ENCODE measurements at regions not wholly inside any gene's neighbourhood (a gene's known extent, or its start where the extent isn't known, plus 50 kb on each side); places are given as distances from the start of the nearest gene placed in this dataset.

DNA sequence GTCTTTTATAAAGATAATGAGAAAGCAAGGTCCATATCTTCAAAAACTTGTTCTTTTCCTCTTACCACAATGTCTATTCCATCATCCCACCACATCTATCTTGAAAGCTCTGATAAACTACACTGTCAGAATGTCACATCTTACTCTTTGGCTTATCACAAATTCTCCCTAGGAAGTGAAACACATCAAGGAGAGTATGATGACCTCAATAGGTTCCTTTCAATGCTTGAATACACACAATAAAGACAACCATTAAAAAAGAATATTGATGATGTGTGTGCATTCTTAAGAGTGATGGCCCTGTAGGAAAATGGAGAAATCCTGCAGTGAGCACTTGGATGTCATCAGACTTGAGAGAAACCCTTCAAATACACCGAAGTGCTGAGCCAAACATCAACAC is 918.1 kb upstream of the SORCS1 start:
- no peaks in the 10 kb centered on the region for H3K9me3 ChIP-seq
- DNase-seq, result no peak
- WGBS, 2 donors, result 72 to 81% methylated on average over 1 of the region's 1 CpG
- H3K36me3 ChIP-seq, result no peaks in the 10 kb centered on the region
- H3K4me1 ChIP-seq, result no peaks in the 10 kb centered on the region
- no peak overlapping the region for H3K4me3 ChIP-seq
- TF ChIP-seq EP300 (IDR thresholded peaks at IDR 0.05) (no peak), POLR2AphosphoS5 (IDR thresholded peaks at IDR 0.05) (no peak), POLR2A (IDR thresholded peaks at IDR 0.05) (no peak)
- TF ChIP-seq, protein P1, sequence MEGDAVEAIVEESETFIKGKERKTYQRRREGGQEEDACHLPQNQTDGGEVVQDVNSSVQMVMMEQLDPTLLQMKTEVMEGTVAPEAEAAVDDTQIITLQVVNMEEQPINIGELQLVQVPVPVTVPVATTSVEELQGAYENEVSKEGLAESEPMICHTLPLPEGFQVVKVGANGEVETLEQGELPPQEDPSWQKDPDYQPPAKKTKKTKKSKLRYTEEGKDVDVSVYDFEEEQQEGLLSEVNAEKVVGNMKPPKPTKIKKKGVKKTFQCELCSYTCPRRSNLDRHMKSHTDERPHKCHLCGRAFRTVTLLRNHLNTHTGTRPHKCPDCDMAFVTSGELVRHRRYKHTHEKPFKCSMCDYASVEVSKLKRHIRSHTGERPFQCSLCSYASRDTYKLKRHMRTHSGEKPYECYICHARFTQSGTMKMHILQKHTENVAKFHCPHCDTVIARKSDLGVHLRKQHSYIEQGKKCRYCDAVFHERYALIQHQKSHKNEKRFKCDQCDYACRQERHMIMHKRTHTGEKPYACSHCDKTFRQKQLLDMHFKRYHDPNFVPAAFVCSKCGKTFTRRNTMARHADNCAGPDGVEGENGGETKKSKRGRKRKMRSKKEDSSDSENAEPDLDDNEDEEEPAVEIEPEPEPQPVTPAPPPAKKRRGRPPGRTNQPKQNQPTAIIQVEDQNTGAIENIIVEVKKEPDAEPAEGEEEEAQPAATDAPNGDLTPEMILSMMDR (IDR thresholded peaks at IDR 0.05), result no peak
- intact Hi-C loops (cut with DNase I), result no loop called here
- H3K27me3 ChIP-seq, result no peaks in the 10 kb centered on the region
- H3K27ac ChIP-seq, result no peak overlapping the region

DNA sequence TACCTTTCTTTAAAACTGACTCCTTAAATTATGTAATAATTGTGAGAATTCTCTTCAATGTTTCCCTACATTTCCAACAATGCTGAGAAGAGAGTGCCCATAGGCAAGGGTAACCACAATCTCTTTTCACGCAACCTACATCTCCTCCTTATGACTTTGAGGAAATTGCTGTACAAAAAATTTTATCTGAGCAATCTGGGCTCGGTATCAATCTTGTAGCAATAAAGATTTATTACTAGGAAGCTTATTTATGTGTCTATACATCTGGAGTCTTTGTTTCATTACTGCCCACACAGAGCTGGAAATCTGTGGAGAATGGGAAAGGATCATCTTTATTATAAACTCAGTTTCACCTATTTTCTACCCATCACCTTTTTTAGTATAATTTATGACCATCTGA is 913.8 kb upstream of the SORCS1 start:
- H3K4me1 ChIP-seq, result no peaks in the 10 kb centered on the region
- no peak for DNase-seq
- no peaks in the 10 kb centered on the region for H3K9me3 ChIP-seq

DNA sequence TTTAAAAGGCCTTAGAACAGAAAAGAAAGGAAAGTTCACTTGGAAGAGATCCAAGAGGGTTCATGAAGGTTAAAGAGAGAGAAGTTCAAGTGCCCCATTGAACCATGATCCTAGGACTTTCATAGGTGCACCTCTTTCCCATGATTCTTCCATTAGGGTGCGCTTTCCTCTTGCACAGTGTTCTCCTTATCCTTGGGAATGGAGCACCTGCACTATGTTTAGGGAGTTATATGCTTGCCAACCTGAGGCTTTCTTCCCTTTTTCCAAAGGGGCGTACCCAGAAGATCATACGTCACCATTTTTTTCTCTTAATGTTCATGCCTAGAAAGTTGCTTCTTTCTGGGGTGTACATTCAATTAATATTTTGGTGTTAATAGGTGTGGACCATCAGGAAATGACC is 908.0 kb upstream of the SORCS1 start:
- TF ChIP-seq POLR2A (IDR thresholded peaks at IDR 0.05), result no peak
- TF ChIP-seq EP300 (IDR thresholded peaks at IDR 0.05), result no peak
- no peak for TF ChIP-seq POLR2AphosphoS5 (IDR thresholded peaks at IDR 0.05)
- TF ChIP-seq, protein P1 (IDR thresholded peaks at IDR 0.05), result no peak
- Histone ChIP-seq H3K36me3 (no peaks in the 10 kb centered on the region), H3K4me3 (no peak overlapping the region), H3K9me3 (no peaks in the 10 kb centered on the region), H3K27me3 (no peaks in the 10 kb centered on the region), H3K4me1 (no peaks in the 10 kb centered on the region), H3K27ac (no peak overlapping the region)
- intact Hi-C loops (cut with DNase I), result no loop called here
- WGBS, 2 donors, result 92 to 94% methylated on average over 3 of the region's 3 CpGs
- no peak for DNase-seq

More for the DNA sequence above, 913.8 kb upstream of the SORCS1 start:
- intact Hi-C loops (cut with DNase I), result no loop called here
- Histone ChIP-seq H3K27me3 (no peaks in the 10 kb centered on the region), H3K27ac (no peak overlapping the region), H3K4me3 (no peak overlapping the region), H3K36me3 (no peaks in the 10 kb centered on the region)
- WGBS, 2 donors, result 14 to 52% methylated on average over 2 of the region's 2 CpGs
- no peak for TF ChIP-seq POLR2AphosphoS5 (IDR thresholded peaks at IDR 0.05)
- TF ChIP-seq EP300 (IDR thresholded peaks at IDR 0.05), result no peak
- TF ChIP-seq, protein P1 (IDR thresholded peaks at IDR 0.05), result no peak
- no peak for TF ChIP-seq POLR2A (IDR thresholded peaks at IDR 0.05)

DNA sequence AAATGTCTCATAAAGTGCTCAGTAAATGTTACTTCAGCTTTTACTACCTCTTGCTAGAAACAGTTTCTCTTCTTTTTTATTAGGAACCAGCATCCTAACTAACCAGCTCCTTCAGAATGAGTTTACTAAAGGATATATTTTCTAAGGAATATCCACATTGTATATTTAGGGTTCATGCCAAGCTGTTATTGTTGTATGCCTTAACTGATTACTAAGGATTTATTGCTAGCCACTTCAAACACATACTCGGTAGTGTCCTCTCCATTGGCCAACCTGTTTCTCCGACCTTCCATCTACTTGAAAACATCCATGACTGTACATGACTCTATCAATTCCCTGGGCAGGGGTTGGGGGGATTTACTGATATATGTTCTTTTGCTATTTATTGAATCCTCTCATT is 906.3 kb upstream of the SORCS1 start:
- no peak for DNase-seq
- H3K27me3 ChIP-seq, result no peaks in the 10 kb centered on the region

DNA sequence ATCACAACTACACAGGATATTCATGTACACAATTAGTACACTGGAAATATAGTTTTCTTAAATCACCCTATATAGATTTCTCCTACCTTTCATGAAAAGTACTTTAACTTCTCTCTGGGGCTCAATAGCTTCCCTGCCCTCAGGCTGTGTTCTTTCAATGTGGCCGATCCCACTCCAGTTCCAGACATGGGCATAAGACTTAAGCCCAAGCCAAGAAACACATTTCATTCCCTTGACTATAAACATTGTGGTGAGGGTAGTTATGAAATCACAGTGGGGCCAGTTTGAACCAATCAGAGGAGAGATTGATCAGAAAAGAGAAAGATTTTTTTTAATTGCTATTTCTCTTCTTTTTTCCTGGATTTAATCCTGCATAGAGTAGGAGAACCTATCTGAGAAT is 904.6 kb upstream of the SORCS1 start:
- H3K4me3 ChIP-seq, result no peak overlapping the region
- H3K36me3 ChIP-seq, result no peaks in the 10 kb centered on the region
- no peak overlapping the region for H3K27ac ChIP-seq
- no peaks in the 10 kb centered on the region for H3K4me1 ChIP-seq
- no peak for DNase-seq
- TF ChIP-seq POLR2AphosphoS5 (IDR thresholded peaks at IDR 0.05) (no peak), POLR2A (IDR thresholded peaks at IDR 0.05) (no peak), EP300 (IDR thresholded peaks at IDR 0.05) (no peak)
- TF ChIP-seq, protein P1 (IDR thresholded peaks at IDR 0.05), result no peak
- WGBS, 2 donors, result 91 to 93% methylated on average over 1 of the region's 1 CpG
- H3K27me3 ChIP-seq, result no peaks in the 10 kb centered on the region
- intact Hi-C loops (cut with DNase I), result no loop called here
- no peaks in the 10 kb centered on the region for H3K9me3 ChIP-seq

More for the DNA sequence above, 906.3 kb upstream of the SORCS1 start:
- Histone ChIP-seq H3K9me3 (no peaks in the 10 kb centered on the region), H3K36me3 (no peaks in the 10 kb centered on the region), H3K27ac (no peak overlapping the region), H3K4me1 (no peaks in the 10 kb centered on the region), H3K4me3 (no peak overlapping the region)
- no peak for TF ChIP-seq POLR2A (IDR thresholded peaks at IDR 0.05)
- TF ChIP-seq EP300 (IDR thresholded peaks at IDR 0.05), result no peak
- no peak for TF ChIP-seq POLR2AphosphoS5 (IDR thresholded peaks at IDR 0.05)
- TF ChIP-seq, protein P1 (IDR thresholded peaks at IDR 0.05), result no peak
- 8 to 53% methylated on average over 2 of the region's 2 CpGs for WGBS, 2 donors
- intact Hi-C loops (cut with DNase I), result no loop called here
